B cell (primary cell): ENCODE measurements at regions not wholly inside any gene's neighbourhood (a gene's known extent, or its start where the extent isn't known, plus 50 kb on each side); places are given as distances from the start of the nearest gene placed in this dataset.

ENCODE experiments used
- EZH2 ChIP-seq: IDR thresholded peaks from 2 replicates; pipeline ENCODE4 v1.6.1; 2012; ENCODE audit warnings: borderline replicate concordance, low read depth, mild to moderate bottlenecking, moderate library complexity, low read length; ENCODE audit not compliant: insufficient read depth, poor library complexity, severe bottlenecking
- TF ChIP-seq, protein P1 (sequence below): fragments of 200-600 bp; IDR thresholded peaks from one replicate; pipeline ENCODE4 v1.8.0; 2022; ENCODE audit warnings: antibody characterized with exemption, mild to moderate bottlenecking

DNA sequence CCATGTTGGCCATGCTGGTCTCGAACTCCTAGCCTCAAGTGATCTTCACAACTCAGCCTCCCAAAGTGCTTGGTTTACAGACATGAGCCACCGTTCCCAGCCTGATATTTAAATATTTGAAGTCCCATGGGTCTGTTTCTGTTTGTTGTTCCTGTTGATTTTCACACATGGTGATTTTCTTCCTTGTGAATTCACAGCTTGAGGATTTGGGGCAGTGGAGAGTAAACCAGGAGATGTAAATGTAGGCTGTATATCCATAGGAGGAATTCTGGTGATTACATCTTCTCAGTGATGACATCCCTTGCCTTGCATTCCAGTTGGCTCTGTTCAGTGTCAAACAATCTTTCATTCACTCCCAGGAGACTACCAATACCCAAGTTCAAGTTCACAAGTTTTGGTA, 471.9 kb downstream of the KCTD12 start:
- TF ChIP-seq EZH2: no peak
- TF ChIP-seq, protein P1, sequence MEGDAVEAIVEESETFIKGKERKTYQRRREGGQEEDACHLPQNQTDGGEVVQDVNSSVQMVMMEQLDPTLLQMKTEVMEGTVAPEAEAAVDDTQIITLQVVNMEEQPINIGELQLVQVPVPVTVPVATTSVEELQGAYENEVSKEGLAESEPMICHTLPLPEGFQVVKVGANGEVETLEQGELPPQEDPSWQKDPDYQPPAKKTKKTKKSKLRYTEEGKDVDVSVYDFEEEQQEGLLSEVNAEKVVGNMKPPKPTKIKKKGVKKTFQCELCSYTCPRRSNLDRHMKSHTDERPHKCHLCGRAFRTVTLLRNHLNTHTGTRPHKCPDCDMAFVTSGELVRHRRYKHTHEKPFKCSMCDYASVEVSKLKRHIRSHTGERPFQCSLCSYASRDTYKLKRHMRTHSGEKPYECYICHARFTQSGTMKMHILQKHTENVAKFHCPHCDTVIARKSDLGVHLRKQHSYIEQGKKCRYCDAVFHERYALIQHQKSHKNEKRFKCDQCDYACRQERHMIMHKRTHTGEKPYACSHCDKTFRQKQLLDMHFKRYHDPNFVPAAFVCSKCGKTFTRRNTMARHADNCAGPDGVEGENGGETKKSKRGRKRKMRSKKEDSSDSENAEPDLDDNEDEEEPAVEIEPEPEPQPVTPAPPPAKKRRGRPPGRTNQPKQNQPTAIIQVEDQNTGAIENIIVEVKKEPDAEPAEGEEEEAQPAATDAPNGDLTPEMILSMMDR: no peak
